Middle frontal gyrus (tissue), 1 donor: ENCODE measurements at regions not wholly inside any gene's neighbourhood (a gene's known extent, or its start where the extent isn't known, plus 50 kb on each side); places are given as distances from the start of the nearest gene placed in this dataset.
"Not testable (repeated sequence)": the region's sequence is repeated elsewhere in the genome, so short reads cannot be mapped to it uniquely, and the experiment has no call there.

Experiments used
- DNase-seq: peaks from one replicate; pipeline ENCODE4 v3.0.0-alpha.2; 2015; ENCODE audit warnings: low spot score; ENCODE audit errors: extremely low spot score

GRCh38 chr4:171534391-171534790 is 278.8 kb upstream of the GALNTL6 start:
- no peak for DNase-seq

DNA sequence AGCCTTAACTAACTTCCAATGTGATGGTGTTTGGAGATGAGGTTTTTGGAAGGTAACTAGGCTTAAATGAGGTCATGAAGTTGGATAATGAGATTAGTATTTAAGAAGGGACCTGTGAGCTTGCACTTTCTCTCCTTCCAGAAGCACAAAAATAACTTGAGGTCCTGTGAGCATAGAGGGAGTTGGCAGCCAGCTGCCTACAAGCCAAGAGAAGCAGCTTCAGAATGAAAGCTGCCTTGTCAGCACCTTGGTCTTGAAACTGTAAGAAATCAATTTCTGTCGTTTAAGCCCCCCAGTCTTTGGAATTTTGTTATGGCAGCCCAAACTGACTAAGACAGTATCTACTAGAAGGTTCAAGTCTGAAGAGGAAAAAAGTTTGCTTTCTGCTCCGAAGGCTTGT is 280.2 kb upstream of the GALNTL6 start:
- DNase-seq, result no peak

- no peak for DNase-seq
Observed at GRCh38 chr4:171524903-171525302, 288.3 kb upstream of the GALNTL6 start.

- no peak for DNase-seq
Observed at GRCh38 chr4:171521726-171522125, 291.5 kb upstream of the GALNTL6 start.

- DNase-seq, result no peak
Observed at GRCh38 chr4:171519457-171519856, 293.7 kb upstream of the GALNTL6 start.

- no peak for DNase-seq
Observed at GRCh38 chr4:171517883-171518282, 295.3 kb upstream of the GALNTL6 start.

- DNase-seq, result no peak
Observed at GRCh38 chr4:171516694-171517093, 296.5 kb upstream of the GALNTL6 start.

DNA sequence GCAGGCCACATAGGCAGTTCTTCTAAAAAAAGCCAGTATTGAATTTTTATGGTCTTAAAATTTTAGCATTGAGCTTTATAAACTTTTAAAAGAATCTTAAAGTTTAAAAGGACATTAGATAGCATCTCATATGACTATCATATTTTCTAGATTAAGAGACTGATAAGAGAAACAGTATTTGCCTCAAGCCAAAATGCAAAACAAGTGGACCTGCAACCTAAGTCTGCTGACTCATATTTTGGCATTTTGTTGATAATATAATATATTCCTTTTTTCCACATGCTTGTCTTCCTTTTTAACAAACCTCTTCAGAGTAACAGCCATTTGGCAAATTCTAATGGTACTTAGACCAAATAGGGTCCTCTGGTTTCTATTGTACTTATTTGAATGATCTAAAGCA is 328.5 kb upstream of the GALNTL6 start:
- no peak for DNase-seq

GRCh38 chr4:171478181-171478580 is 335.0 kb upstream of the GALNTL6 start:
- DNase-seq, result no peak

- not testable (repeated sequence) for DNase-seq
Observed at GRCh38 chr4:171475111-171475510, 338.1 kb upstream of the GALNTL6 start.

DNA sequence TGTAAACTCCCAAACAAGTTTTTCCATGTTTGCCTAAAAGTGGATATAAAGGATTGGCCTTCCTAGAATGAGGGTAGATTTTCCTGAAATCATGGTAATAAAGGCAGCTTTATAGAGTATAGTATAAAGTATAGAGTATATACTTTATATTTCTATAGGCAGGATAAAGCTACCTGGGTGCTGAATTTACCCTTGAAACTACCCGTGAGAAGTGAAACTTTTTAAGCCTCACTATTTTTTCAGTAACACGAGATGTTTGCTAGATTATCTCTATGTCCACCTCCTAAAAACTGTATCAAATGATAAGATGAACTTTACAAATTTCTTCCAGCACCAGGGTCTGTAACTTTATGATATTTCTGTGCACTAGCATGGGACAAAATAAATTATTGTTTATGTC is 340.0 kb upstream of the GALNTL6 start:
- no peak for DNase-seq

- no peak for DNase-seq
Observed at GRCh38 chr4:171472230-171472629, 341.0 kb upstream of the GALNTL6 start.

GRCh38 chr4:171464499-171464898 is 348.7 kb upstream of the GALNTL6 start:
- no peak for DNase-seq

- DNase-seq, result no peak
Observed at GRCh38 chr4:171461191-171461590, 352.0 kb upstream of the GALNTL6 start.

- DNase-seq, result no peak
Observed at GRCh38 chr4:171448919-171449481, 364.2 kb upstream of the GALNTL6 start.

DNA sequence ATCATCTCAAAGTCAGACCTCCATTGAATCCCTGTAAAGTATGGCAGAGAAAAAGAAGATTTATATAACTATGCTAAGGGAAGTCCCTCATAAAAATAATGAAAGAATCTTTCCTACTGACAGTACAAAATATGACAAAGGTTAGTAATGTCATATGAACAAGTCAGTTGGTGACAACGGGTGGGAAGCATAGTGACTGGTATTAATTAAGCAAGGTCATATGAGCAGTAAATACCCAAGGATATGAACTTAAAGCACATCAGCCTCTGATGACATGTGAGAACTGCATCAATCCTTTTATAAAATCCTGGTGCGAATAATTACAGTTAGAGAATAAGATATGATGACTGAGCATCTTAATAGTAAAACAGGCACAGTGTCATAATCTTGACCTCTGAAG is 364.8 kb upstream of the GALNTL6 start:
- DNase-seq, result no peak

DNA sequence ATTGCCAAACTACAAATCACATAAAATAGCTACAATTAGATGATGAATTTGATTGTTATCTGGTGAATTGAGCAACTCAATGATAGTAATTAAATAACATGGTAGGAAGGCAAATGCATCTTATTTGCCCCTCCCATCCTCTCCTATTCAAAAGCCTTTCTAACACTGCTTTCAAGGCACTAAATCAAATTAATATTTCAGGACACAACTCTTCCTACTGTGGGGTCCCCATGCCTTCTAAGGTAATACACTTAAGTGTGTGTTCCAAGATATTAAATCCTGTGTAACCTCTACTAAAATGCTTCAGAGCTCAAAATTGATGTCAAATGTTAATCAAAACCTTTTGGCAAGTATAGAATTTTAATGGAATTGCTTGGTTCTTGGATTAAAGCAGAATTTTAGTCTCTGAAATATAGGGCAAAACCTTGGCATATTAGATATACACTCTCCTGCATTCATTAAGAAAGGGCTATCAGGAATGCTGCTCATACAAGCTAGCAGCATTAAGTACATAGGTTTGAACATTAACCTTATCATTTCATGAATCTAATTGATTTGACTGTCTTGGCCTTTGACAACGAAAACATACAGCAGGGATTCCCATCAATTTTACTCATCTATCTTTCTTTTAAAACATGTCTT is 371.8 kb upstream of the GALNTL6 start:
- DNase-seq, result no peak

- DNase-seq, result no peak
Observed at GRCh38 chr4:171433674-171434073, 379.5 kb upstream of the GALNTL6 start.

- no peak for DNase-seq
Observed at GRCh38 chr4:171432536-171432935, 380.7 kb upstream of the GALNTL6 start.

DNA sequence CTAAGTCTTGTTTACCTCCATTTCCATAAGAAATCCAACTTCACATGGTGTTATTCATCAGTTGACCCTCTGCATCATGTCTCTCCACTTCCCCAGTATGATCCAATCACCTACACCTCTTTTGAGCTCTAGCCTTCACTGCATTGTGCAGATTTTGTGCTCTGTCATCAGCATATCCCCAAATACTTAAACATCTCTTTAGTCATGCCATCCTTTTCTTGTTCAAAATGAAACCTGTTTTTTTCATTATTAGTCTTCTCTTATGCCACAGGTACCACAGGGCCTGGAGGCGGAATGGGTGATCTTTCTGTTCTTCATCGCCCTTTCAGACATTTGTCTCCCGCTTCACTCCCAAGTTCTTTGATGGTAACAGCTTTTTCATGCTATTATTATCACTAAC is 382.7 kb upstream of the GALNTL6 start:
- no peak for DNase-seq

GRCh38 chr4:171397175-171397574 is 416.0 kb upstream of the GALNTL6 start:
- DNase-seq, result no peak

DNA sequence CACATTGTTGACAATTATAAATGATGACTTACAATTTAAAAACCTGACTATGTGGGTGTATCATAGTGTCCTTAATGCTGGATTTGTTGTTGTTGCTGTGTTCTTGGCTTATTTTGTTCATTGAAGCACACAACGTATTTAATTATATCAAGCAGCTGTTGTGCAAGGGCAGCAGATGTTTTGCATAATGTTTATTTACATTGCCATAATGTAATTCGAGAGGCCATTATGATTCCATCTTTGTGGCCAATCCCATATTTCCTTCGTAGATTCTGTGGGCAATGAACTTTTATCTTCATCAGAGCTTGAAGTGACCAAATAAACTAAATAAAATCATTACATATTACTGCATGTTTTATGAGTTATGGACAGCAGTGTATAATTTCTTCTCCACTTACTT is 422.6 kb upstream of the GALNTL6 start:
- DNase-seq, result no peak

GRCh38 chr4:171378323-171378722 is 434.9 kb upstream of the GALNTL6 start:
- DNase-seq, result no peak

- DNase-seq, result peak; percentile 30
Observed at GRCh38 chr4:171376724-171377123, 436.5 kb upstream of the GALNTL6 start.
